ENCODE measurements at regions not wholly inside any gene's neighbourhood (a gene's known extent, or its start where the extent isn't known, plus 50 kb on each side); places are given as distances from the start of the nearest gene placed in this dataset.

DNA sequence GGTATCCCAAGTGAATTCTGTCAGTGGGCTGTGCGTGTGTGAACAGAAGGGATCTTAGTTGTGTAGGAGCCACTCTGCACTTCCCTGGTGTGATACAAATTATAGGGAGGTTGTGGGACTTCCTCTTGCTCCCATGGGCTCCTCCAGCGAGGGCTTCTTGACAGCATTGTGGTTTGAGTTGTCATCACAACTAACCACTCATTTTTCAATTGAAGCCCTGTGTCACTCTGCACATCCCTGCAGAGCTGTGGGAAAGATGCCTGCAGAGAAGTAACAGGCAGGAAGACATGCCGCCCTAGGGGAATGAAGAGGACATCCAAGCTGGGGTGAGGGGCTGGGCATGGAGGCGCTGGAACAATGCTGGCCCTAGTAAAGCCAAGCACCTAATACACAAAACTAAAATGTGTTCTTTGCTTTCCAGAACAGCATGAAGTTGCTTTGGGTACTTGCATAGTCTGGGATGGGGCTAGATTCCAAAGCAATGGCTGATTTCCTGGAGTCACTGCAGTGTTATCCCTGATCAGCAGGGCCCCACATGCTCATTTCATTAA, 692.5 kb downstream of the TOX3 start:
- TF ChIP-seq FOXP2 (optimal IDR thresholded peaks at IDR 0.05; ENCODE audit: control extremely low read depth, extremely low read length, insufficient read depth) = no peak
- no peak for TF ChIP-seq POLR2AphosphoS5 (IDR thresholded peaks at IDR 0.05; ENCODE audit: borderline replicate concordance, low read depth, low read length)
- no peak for TF ChIP-seq EZH2 (IDR thresholded peaks at IDR 0.05)
- Histone ChIP-seq H3K9ac (ENCODE audit: insufficient read length) (no peak overlapping the region), H3K27ac (no peak overlapping the region), H3K36me3 (ENCODE audit: insufficient read depth, low read length) (no peaks in the 10 kb centered on the region), H3K4me3 (no peak overlapping the region), H3K9me3 (ENCODE audit: low read depth, low read length) (no peaks in the 10 kb centered on the region)
- DNase-seq (ENCODE audit: low read depth, low spot score) = no peak

DNA sequence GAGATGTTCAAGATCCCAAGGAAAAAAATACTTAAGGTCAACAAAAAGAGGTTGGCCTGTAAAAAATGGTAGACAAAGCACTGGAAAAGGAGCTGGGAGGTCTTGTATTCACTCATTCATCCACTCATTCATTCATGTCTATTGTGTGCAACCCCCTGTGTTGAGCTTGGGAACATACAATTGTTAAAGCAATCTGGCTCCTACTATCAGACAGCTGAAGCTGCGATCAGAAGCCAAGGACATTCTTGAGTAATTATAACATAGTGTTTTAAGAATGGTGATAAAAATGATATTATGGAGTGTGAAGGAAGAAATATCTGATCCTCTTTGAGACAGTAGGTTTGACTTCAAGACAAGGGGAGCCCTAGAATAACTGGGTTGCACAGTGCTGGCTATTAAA, 693.4 kb downstream of the TOX3 start:
- DNase-seq (ENCODE audit: low read depth, low spot score) = no peak
- no peaks in the 10 kb centered on the region for H3K9me3 ChIP-seq (ENCODE audit: low read depth, low read length)
- H3K9ac ChIP-seq (ENCODE audit: insufficient read length) = no peak overlapping the region
- no peak overlapping the region for H3K27ac ChIP-seq
- H3K4me3 ChIP-seq = no peak overlapping the region
- no peaks in the 10 kb centered on the region for H3K36me3 ChIP-seq (ENCODE audit: insufficient read depth, low read length)
- TF ChIP-seq FOXP2 (optimal IDR thresholded peaks at IDR 0.05; ENCODE audit: control extremely low read depth, extremely low read length, insufficient read depth) (no peak), POLR2AphosphoS5 (IDR thresholded peaks at IDR 0.05; ENCODE audit: borderline replicate concordance, low read depth, low read length) (no peak), EZH2 (IDR thresholded peaks at IDR 0.05) (no peak)

DNA sequence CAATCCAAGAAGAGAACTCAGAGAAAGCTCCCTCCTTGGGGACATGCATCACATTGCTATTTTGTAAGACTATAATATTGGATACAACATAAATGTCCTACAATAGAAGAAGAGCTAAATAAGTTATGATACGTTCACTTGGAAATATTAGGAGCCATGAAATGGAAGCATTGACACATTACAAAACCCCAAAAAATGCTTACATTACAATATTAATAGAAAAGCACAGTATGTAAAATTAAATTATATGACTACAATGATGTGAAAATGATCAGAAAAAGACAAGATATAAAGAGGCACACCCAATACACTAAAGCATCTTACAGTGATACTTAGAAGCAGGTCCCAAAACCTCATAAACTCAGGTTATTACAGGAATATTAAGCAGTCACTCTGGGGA, 694.1 kb downstream of the TOX3 start:
- no peaks in the 10 kb centered on the region for H3K9me3 ChIP-seq (ENCODE audit: low read depth, low read length)
- no peak overlapping the region for H3K4me3 ChIP-seq
- H3K27ac ChIP-seq = no peak overlapping the region
- H3K9ac ChIP-seq (ENCODE audit: insufficient read length) = no peak overlapping the region
- H3K36me3 ChIP-seq (ENCODE audit: insufficient read depth, low read length) = no peaks in the 10 kb centered on the region
- DNase-seq (ENCODE audit: low read depth, low spot score) = no peak
- no peak for TF ChIP-seq EZH2 (IDR thresholded peaks at IDR 0.05)
- no peak for TF ChIP-seq POLR2AphosphoS5 (IDR thresholded peaks at IDR 0.05; ENCODE audit: borderline replicate concordance, low read depth, low read length)
- TF ChIP-seq FOXP2 (optimal IDR thresholded peaks at IDR 0.05; ENCODE audit: control extremely low read depth, extremely low read length, insufficient read depth) = no peak

DNA sequence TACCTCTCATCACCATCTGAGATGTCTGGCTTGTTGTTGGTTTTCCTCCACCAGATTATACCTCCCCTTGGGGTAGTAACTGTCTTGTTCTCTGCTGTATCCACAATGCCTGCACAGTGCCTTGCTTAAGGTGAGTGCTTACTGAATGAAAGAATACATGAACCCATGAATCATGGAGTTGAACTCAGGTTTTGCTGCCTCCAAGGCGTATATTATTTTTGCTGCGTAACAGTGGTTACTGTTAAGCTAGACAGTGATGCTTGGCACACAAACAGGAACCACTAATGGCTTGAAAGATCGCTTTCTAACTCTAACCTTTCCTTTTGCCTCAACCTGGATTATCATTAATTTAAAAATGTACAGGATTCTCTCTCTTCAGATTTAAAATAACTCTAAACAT, 695.8 kb downstream of the TOX3 start:
- no peaks in the 10 kb centered on the region for H3K36me3 ChIP-seq (ENCODE audit: insufficient read depth, low read length)
- no peak overlapping the region for H3K27ac ChIP-seq
- H3K9ac ChIP-seq (ENCODE audit: insufficient read length) = no peak overlapping the region
- no peaks in the 10 kb centered on the region for H3K9me3 ChIP-seq (ENCODE audit: low read depth, low read length)
- no peak overlapping the region for H3K4me3 ChIP-seq
- no peak for DNase-seq (ENCODE audit: low read depth, low spot score)
- TF ChIP-seq POLR2AphosphoS5 (IDR thresholded peaks at IDR 0.05; ENCODE audit: borderline replicate concordance, low read depth, low read length) = no peak
- no peak for TF ChIP-seq FOXP2 (optimal IDR thresholded peaks at IDR 0.05; ENCODE audit: control extremely low read depth, extremely low read length, insufficient read depth)
- no peak for TF ChIP-seq EZH2 (IDR thresholded peaks at IDR 0.05)

DNA sequence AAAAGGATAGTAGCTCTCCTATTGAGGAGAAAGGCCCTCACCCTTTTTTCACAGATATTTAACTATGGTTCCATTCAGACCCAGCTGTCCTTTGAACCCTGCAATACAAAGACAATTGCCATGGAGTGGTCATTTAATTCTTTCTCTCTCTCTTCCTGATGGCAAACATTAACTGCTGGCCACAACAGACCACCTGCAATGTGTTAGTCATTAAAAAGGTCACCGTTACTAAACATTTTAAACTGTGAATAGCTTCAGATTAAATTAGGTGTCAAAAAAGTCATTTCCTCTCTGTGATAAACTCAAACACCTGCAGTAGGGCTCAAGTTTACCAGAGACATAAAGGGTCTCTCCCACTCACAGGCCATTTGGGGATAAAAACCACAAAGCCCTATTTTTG, 697.2 kb downstream of the TOX3 start:
- H3K9me3 ChIP-seq (ENCODE audit: low read depth, low read length) = no peaks in the 10 kb centered on the region
- H3K9ac ChIP-seq (ENCODE audit: insufficient read length) = no peak overlapping the region
- no peaks in the 10 kb centered on the region for H3K36me3 ChIP-seq (ENCODE audit: insufficient read depth, low read length)
- DNase-seq (ENCODE audit: low read depth, low spot score) = no peak
- no peak overlapping the region for H3K4me3 ChIP-seq
- TF ChIP-seq FOXP2 (optimal IDR thresholded peaks at IDR 0.05; ENCODE audit: control extremely low read depth, extremely low read length, insufficient read depth) = no peak
- TF ChIP-seq EZH2 (IDR thresholded peaks at IDR 0.05) = no peak
- TF ChIP-seq POLR2AphosphoS5 (IDR thresholded peaks at IDR 0.05; ENCODE audit: borderline replicate concordance, low read depth, low read length) = no peak
- H3K27ac ChIP-seq = no peak overlapping the region

DNA sequence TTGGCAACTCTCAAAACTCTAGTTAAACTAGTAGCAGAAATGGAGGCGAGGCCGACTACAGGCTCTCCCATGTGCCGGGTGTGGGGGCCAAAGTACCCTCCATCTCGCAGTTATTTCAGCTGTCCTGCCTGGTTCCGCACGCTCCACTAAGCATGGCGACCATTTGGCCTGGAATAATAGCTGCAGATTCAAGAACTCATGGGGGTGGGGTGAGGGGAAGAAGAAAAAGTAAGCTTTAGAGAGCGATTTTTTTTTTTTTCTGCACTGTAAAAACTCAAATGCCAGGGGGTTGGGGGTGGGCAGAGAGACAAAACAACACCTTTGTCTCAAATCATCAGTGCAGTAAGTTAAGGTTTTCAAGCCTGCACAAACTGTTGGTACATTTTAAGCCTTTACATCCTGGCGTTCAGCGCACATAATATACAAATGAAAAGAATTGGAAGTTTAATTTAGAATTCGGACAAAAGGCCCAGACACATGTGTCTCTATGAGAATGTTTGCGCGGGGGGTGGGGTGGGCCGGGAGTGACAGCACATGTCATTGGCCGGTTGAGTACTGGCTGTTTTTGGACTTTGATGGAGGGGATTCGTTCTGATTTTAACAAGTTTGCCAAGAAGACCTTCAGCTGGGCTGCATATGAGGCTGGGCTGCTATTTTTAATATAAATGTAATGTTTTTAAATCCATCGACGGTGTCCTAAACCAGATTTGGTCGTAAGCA, 694.7 kb upstream of the SALL1 start:
- H3K4me3 ChIP-seq = no peak overlapping the region
- no peak overlapping the region for H3K9ac ChIP-seq (ENCODE audit: insufficient read length)
- no peak for TF ChIP-seq POLR2AphosphoS5 (IDR thresholded peaks at IDR 0.05; ENCODE audit: borderline replicate concordance, low read depth, low read length)
- DNase-seq (ENCODE audit: low read depth, low spot score) = no peak
- H3K9me3 ChIP-seq (ENCODE audit: low read depth, low read length) = no peaks in the 10 kb centered on the region
- H3K27ac ChIP-seq = no peak overlapping the region
- H3K36me3 ChIP-seq (ENCODE audit: insufficient read depth, low read length) = no peaks in the 10 kb centered on the region

DNA sequence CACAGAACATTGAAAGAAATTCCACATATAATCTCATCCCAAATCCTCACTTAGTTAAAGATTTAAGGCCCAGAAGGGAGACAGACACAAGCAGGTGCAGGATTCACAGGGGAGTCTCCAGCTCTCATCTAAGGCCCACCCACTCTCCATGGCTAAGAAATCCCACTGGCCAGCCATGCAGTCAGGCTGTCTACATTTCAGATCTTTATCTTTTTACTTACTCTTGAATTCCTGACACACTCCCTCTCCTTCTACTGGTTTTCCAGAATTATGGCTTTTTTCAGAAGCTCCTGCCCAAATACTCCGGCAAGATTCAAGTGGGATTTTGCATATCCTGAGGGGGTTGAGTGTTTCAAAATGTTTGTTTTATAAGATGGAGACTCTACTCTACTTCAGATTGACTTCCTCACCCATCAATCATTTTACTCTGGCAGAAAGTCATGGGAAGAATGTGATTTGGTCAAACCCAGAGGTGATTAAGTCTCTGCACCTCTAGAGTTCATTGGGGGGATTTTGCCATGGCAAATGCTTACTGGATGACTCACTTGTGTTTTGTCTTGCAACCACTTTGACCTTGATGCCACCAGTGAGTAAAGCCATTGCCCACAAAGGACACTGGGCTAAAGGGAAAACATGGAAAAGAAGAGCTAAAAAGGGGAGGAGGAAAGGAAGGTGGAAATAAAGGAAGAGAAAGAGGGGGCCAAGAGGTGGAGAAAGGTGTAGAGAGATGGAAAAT, 688.8 kb upstream of the SALL1 start:
- Histone ChIP-seq H3K9ac (ENCODE audit: insufficient read length) (no peak overlapping the region), H3K27ac (no peak overlapping the region), H3K36me3 (ENCODE audit: insufficient read depth, low read length) (no peaks in the 10 kb centered on the region), H3K4me3 (no peak overlapping the region), H3K9me3 (ENCODE audit: low read depth, low read length) (no peaks in the 10 kb centered on the region)
- TF ChIP-seq EZH2 (IDR thresholded peaks at IDR 0.05) (no peak), FOXP2 (optimal IDR thresholded peaks at IDR 0.05; ENCODE audit: control extremely low read depth, extremely low read length, insufficient read depth) (no peak), POLR2AphosphoS5 (IDR thresholded peaks at IDR 0.05; ENCODE audit: borderline replicate concordance, low read depth, low read length) (no peak)
- DNase-seq (ENCODE audit: low read depth, low spot score) = no peak

DNA sequence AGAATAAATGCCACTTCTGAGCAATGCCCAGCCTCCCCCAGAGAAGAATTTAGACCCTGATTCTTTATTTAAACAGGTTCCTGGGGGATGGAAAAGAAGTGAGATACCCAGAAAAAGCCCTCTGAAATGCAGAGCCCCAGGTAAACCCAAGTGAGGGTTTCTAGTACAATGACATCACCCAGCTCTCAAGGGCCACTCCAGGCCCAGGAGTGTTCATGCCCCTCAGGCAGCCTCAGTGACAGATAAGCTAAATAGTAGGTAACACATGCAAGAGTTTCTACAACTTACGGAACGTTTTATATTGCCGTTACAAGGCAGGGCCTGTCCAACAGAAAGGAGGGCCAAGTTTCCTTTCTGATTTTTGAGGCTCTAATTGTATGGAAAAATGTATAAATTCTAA, 683.7 kb upstream of the SALL1 start:
- TF ChIP-seq EZH2 (IDR thresholded peaks at IDR 0.05) (no peak), FOXP2 (optimal IDR thresholded peaks at IDR 0.05; ENCODE audit: control extremely low read depth, extremely low read length, insufficient read depth) (no peak), POLR2AphosphoS5 (IDR thresholded peaks at IDR 0.05; ENCODE audit: borderline replicate concordance, low read depth, low read length) (no peak)
- no peak overlapping the region for H3K27ac ChIP-seq
- no peak for DNase-seq (ENCODE audit: low read depth, low spot score)
- no peaks in the 10 kb centered on the region for H3K9me3 ChIP-seq (ENCODE audit: low read depth, low read length)
- H3K36me3 ChIP-seq (ENCODE audit: insufficient read depth, low read length) = no peaks in the 10 kb centered on the region
- H3K9ac ChIP-seq (ENCODE audit: insufficient read length) = no peak overlapping the region
- H3K4me3 ChIP-seq = no peak overlapping the region

Measured in SK-N-MC (cell line).